ENCODE measurements at regions not wholly inside any gene's neighbourhood (a gene's known extent, or its start where the extent isn't known, plus 50 kb on each side); places are given as distances from the start of the nearest gene placed in this dataset.

- no peak for TF ChIP-seq ZNF766 (CRISPR knock-in tag; IDR thresholded peaks at IDR 0.05; ENCODE audit: borderline replicate concordance)
- no peak for TF ChIP-seq USF2 (IDR thresholded peaks at IDR 0.05; ENCODE audit: low read depth, low read length)
- no peak for TF ChIP-seq USF2 (CRISPR knock-in tag; IDR thresholded peaks at IDR 0.05; ENCODE audit: borderline replicate concordance)
- TF ChIP-seq ZBTB26 (CRISPR knock-in tag; IDR thresholded peaks at IDR 0.05; ENCODE audit: borderline replicate concordance) = no peak
- no peak for TF ChIP-seq REPIN1 (CRISPR knock-in tag; IDR thresholded peaks at IDR 0.05; ENCODE audit: borderline replicate concordance, low read depth)
- no peak for TF ChIP-seq SP2 (CRISPR knock-in tag; IDR thresholded peaks at IDR 0.05)
- TF ChIP-seq KDM1A (CRISPR knock-in tag; IDR thresholded peaks at IDR 0.05) = no peak
- no peak for TF ChIP-seq ZNF740 (CRISPR knock-in tag; IDR thresholded peaks at IDR 0.05)
- no peak for TF ChIP-seq SNAI1 (CRISPR knock-in tag; IDR thresholded peaks at IDR 0.05; ENCODE audit: borderline replicate concordance)
- TF ChIP-seq HOXA7 (CRISPR knock-in tag; IDR thresholded peaks at IDR 0.05) = no peak
- no peak for TF ChIP-seq ZHX2 (IDR thresholded peaks at IDR 0.05; ENCODE audit: low read depth)
- TF ChIP-seq ZHX2 (CRISPR knock-in tag; IDR thresholded peaks at IDR 0.05; ENCODE audit: borderline replicate concordance) = no peak
- TF ChIP-seq PLSCR1 (CRISPR knock-in tag; IDR thresholded peaks at IDR 0.05; ENCODE audit: borderline replicate concordance) = no peak
Measured at GRCh38 chr7:122198581-122198980, 54.5 kb upstream of the AASS start.
